CD1c-positive myeloid dendritic cell (primary cell): ENCODE measurements at regions not wholly inside any gene's neighbourhood (a gene's known extent, or its start where the extent isn't known, plus 50 kb on each side); places are given as distances from the start of the nearest gene placed in this dataset.

Experiments
- DNase-seq: peaks from one replicate; pipeline ENCODE4 v3.0.0-alpha.2; 2016; ENCODE audit errors: extremely low spot score

DNA sequence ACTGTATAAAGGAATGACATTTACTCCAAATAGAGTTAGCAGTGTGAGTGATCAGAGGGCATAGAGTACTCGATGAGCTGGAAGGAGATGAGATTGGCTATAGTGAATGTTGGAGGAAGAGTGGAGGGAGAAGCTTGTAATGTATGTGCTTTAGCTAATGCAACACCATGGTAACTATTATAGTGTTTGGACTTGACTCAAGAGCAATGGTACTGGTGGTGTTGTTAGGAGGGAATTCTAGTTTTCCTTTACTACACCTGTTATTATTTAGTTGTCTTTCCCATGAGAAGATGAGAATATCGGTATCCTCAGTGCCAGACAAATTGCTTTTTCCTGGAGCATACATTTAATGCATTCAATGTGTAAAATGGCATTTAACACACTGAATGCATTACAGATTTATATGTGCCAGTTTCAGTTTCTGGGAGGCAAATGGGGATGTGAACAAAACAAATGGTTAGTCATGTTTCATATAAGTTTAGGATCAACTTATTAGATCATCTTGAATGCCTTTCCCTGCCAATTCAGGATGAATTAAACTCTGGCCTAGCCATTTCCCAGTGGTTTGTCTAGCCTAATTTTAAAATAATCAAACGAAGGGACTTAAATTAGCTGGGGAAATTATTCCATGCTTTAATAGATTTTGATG lies 291.1 kb upstream of the ADAMTS5 start:
- no peak for DNase-seq

DNA sequence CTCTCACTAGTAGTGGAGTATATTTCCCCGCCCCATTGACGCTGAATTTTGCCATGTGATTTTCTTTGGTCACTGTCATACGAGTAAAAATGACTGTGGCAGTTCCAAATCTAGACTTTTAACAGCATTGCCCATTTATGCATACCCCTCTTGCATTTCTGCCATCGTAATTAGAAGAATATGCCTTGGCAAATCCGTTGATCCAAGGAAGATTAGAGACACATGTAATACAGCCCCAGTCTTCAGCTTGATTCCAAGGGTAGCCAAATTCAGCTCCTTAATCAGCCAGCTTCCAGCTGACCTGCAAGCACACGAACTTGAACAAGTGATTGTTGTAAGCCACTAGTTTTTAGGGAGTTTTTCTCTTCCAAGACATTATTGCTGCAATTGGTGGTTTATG lies 290.3 kb upstream of the ADAMTS5 start:
- DNase-seq: no peak

DNA sequence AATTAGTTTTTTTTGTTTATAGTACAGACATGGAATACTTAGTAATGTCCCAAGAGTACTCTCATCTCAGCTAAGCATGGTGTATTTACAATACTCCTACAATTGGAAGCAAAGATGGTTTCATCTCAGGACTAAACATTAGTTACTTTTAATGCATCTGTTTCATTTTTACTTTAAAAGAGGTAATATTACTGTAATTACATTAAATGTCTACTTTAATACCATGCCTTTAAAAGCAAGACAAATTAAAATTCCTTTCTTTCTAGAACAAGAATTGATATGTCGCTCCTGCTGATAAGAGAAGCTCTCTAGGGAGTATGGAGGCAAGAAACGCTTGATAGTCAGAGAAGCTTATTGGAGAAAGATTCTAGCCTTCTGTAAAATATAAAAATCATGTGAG lies 284.9 kb upstream of the ADAMTS5 start:
- DNase-seq: no peak

DNA sequence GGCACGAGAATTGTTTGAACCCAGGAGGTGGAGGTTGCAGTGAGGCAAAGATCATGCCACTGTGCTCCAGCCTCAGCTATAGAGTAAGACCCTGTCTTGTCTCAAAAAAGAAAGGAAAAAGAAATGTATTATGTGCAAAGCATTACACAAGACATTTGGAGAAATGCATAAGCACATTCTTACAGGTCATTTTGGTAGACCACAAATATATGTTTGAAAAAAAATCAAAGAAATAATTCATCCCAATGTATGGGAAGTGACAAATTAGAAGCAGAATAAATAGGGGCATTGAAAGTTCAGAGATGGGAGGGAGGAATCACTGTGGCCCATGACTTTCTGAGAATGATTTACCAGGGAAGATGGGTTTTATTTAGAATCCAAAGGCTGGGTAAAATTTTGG lies 283.5 kb upstream of the ADAMTS5 start:
- DNase-seq: no peak

DNA sequence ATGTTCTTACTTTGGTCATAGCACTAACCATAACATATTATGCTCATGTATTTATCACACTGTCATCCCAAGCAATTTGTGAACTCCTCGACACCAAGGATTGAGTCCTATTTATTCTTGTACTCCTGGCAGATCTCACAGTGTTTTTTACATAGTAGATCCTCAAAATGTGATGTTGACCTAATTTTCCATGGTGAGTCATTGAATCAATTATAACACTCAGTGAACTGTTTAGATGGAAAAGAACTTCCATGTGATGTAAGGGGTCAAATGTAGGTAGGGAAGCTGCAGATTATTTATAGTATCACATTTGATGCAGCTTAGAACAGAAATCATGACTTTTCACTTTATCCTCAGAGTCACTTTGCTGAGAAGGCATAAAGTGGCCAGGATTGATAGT lies 281.9 kb upstream of the ADAMTS5 start:
- DNase-seq: no peak

DNA sequence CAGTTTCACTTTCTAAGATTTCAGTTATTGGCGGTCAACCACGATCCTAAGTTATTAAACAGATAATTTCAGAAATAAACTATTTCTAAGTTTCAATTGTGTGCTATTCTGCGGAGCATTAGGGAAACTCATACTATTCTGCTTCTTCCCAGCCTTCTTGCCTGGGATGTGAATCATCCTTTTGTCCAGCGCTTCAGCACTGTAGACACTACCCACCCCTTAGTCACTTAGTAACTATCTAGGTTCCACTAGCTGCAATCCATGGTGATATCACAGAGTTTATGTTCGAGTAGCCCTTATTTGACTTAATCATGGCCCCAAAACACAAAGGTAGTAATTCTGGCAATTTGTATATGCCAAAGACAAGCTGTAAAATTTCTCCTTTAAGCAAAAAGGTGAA lies 279.9 kb upstream of the ADAMTS5 start:
- DNase-seq: no peak

DNA sequence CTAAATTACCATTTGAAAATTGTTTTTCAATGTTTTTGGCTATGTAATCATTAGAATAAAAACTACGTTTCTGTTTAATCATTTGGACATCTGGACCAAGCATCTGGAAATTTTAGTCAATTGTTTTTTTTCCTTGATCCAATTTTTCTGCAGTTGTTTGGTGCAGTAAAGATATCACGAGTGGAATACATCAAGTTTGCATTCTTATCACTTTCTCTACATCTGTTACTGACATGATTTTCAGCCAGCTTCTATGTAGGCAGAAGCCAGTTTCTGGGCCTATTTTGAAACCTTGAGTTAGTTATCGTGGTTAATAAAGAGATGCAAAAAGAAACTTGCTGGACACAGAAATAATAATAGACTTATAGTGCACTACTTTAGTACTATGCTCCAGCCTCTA lies 277.9 kb upstream of the ADAMTS5 start:
- DNase-seq: no peak

DNA sequence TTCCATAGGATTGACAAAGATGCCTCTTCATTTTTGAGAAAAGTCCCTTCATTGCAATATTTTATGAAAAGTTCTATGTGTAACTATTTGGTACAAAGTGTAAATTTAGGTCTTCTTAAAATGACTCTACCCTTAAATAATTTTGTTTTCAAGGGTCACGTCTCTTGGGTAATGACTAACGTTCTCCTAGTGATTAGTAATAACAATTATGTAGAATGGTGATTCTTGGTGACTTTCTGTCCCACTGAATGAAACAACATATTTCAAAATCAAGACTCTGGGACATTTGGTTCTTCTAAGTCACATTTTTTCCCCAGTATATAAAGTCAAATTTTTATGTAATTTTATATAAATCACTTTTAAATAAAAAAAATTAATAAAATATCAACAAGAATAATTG lies 277.5 kb upstream of the ADAMTS5 start:
- DNase-seq: no peak

DNA sequence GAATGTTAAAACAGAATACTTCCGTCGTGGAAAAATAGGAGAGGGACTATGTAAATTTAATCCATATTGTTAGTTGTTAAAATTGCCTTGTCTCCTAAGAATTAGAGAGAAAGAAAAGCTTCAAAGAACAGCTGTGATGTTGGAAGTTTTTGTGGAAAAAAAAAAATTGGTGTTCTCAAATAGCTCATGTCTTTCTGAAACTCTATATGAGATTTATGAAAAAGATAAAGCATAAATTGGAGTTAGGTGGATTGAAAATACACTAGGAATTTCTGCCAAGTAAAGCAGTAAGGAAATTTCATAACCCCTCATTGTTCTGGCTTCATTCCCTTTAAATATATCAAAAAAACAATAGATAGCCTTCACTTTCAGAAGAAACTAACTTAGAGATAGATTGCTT lies 274.0 kb upstream of the ADAMTS5 start:
- DNase-seq: no peak

DNA sequence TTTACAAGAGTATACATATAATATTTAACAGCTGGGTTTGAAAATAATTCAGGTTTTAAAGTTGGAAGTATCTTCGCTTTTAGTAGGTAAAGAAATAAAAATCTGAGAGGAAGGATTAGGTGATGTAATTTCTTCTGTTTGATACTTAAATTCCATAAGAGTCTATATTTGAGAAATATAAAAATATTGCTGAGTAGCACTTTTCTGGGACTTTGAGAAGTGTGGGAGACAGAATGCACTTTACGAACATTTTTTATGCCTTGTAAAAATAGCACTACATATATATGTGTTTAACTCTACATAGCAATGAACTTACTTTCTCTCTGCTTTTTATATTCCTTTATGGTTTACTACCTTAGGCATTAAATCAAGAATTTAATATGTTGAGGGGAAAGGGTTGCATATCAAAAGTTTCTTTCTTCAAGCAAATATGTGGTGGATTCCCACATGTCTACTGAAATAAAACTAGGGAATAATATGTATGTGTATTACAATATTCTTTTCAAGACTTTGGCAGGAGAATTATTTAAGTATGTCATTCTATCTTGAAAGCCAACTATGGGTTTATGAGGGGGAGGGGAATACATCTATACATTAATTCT lies 266.7 kb upstream of the ADAMTS5 start:
- no peak for DNase-seq

DNA sequence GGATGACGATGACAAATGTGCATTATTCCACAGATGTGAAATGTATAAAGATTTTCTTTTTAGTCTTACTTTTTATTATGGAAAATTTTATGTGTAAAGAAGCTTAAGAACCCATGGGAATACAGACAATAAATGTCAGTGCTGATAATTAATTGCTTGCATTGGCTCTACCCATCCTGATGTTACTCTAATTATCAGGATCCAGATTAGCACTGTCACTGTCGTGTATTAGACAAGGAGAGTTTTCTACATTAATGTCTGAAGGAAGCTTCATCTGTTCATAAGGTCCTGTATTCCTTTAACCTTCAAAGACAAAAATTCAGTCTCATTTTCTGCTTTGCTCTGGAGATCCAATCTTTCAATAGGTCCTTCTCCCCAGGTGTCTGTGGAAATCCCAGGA lies 259.1 kb upstream of the ADAMTS5 start:
- DNase-seq: no peak

DNA sequence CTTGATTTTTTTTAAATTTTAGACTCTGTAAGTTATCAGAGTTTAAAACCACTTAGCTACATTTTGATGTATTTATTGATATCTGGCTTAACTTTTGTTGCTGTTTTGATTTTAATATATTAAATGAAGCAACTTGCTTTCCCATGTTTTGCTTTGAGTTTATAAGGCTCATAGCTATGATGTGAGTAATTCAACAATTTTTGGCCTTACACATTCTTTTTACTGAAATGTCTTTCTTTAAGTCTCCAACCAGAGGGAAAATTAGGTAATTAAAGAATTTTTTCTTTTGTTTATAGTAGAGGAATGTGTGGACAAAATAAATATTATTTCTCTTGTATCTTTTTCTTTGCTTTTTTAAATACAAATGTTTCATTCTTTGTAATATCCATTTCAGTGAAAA lies 258.3 kb upstream of the ADAMTS5 start:
- DNase-seq: no peak

DNA sequence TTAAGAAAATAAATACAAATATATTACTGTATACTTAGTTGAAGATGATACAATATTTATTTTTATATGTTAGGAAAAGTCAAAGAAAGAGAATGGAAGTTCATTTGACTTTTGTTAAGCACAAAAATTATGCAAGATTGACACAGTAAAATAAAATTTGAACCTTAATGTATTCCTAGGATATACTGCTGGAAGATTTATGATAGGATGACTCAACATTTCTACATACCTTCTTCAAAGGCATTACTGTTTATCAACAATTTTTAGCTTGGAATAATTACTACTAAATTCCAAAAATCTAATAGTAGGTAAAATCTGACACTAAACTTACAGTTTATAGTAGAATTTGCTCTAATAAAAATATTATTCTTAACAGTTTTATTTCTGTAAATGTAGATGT lies 257.3 kb upstream of the ADAMTS5 start:
- no peak for DNase-seq

DNA sequence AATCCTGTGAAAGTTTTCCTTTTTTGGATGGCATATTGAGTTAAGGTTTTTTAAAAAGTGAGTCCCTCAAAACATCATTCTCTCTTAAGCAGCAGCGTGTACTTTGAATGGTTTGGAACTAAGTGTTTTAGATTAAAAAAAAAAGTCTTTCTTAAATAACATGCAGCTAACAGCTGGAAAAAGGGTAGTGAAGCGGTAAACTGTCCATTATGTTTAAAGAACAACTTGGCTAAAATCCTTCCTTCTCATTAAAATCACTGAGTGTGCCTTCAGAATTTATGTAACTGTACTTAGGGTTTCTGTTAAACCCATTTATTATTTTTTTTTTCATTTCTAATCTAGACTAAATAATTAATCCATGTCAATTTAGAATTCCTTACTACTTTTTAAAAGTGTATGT lies 254.2 kb upstream of the ADAMTS5 start:
- DNase-seq: no peak

DNA sequence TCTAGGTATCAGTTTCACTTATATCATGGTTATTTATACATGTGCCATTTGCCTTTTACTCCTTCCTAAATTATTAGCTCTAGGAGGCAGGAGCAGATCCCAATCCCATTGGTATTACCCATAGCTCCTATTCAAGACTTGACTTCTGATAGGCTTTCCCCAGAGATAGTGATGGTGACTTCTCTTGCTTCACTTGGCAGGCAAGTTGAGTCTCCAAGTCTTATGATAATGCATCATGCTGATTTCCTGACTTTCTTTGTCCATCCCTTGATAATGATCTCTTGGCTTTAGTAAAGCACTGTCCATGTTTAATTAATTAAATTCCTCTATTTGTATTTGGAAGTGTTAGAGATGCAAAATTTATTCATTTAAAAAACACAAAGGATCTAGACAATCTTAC lies 253.5 kb upstream of the ADAMTS5 start:
- DNase-seq: no peak

DNA sequence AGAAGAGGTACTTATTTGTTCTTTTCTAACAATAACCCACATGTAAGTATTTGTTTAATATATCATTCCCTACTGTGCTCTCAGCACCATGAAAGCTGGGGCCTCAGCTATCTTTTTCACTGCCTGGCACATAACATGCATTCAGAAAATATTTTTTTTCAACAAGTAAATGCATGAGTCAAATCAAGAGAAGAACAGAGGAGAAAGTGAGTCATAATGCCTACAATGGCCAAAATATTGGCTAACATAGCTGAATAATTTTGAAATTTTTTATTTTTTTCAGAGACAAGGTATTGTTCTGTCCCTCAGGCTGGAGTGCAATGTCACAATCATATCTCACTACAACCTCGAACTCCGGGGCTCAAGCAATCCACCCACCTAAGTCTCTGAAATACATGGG lies 252.2 kb upstream of the ADAMTS5 start:
- no peak for DNase-seq

DNA sequence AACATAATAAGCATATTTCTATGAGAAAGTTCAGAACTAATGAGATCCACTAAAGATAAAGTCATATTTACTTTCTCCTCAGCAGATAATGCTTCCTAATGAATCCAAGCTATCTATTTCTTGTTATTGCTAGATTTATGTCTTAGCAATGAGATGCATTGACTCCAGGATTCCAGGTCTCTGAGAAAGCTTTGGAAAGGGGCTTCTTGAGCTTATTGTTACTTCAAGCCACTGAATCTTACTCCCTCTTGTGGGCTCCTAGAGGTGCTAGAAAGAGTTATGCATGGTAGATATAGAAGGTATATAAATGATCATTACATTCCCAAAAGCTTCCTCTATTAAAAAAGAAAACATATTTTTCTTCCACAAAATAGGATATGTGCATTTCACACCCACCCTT lies 246.4 kb upstream of the ADAMTS5 start:
- DNase-seq: no peak

DNA sequence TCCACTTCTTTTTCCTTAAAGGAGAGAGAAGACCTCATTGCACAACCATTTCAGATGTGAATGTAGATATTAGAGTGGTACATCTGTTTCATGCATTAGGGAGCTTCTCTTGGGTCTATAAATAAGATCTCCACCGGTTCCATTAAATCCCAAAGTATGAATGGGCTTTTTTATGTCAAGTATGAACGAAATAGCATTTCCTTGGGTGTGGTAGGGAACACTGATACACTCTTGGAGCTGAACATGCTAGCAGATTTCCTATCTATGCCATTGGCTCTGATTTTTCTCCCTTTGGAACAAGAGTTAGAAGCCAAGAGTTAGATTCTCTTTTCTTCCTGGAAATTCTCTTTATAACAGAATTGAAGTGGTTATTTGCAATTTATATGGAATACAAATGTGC lies 245.6 kb upstream of the ADAMTS5 start:
- DNase-seq: no peak

DNA sequence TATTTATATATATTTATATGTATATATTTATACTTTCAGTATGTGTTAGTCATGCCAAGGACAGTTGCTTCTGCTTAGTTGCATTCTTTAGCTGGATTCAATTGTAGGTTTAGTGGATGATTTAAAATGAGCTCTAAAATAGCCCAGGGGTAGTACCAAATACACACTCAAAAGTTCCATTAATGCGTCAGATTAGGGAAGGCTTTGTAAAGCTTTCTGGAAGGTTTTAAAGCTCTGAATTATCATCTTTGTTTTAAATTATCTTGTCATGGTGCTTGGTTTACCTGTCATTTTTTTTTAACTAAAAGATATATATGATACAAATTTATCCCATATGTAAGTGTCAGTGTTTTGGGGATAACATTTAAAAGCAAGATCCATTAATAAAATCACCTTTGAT lies 242.7 kb upstream of the ADAMTS5 start:
- no peak for DNase-seq

DNA sequence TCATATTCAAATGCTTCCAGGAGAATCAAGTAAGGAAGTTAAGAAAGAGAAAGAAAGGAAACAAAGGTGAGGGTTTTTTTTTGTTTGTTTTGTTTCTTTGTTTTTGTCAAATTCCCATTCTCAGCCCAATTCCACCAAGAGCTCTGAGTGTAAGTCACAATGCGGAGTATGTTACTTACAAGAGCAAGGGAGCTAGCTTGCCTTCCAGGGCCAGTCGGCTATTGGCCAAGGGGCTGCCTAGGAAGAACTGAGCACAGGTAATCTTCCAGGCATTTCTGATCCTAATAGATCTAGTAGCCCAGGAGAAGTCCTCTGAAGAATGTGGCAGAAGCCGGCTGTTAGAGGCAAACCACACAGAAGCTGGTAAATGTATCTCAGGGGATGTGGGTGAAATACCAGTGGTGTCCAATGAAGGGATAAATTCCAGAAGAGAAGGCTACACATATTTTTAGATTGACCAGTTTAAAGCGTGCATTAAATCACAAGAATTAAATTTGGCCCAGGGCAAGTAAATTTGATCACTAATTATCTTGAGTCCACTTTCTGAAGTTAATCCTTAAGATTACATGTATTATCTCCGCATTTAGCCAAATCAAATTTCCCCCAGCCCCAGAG lies 239.6 kb upstream of the ADAMTS5 start:
- no peak for DNase-seq

DNA sequence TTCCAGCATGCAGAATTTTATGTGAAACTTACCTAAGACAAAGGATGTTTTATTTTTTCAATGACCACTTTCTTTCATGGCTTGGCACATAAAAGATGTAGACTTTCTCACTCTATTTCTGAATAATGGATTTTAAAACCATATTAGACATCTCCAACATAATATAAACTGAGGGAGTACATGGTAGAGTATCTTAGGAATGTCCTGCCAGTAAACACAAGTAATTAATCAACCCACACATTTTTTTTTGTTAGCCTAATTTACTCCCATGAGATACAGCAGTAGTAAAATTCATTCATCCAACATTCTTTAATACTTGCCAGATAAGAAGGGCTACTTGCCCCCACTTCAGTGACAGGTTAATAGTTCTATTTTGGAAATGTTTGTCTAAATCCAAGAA lies 235.4 kb upstream of the ADAMTS5 start:
- DNase-seq: no peak

DNA sequence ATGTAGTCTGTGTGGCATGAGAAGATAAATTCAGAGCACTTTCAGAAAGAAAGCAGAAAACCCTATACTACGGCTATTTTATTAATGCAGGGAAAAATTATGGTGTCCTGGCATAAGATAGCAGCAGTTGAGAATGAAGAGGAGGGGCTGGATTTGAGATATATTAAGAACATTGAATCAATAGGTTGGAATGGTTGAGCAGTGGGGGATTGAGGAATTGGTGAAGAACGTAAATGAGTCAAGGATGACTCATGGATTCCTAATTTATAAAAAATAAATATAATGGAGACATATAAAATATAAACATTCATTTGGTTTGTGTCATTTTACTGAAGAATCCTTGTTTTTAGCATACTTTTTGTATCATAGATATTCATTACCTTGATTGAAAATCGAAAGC lies 234.3 kb upstream of the ADAMTS5 start:
- no peak for DNase-seq

DNA sequence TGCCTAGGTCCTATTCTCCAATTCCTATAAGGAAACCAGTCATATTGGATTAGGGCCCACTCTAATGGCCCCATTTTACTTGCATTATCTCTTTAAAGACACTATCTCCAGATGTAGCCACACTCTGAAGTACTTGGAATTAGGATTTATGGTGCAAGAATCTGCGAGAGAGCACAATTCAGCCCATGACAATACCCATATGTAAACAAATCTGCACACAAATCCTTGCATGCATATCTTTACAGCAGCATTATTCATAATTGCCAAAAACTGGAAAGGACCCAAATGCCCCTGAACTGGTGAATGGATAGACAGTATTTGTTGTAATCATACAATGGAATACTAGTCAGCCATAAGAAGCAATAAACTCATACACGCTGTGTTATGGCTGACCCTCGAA lies 229.8 kb upstream of the ADAMTS5 start:
- no peak for DNase-seq
